HG02678 (cell line): ENCODE measurements at regions not wholly inside any gene's neighbourhood (a gene's known extent, or its start where the extent isn't known, plus 50 kb on each side); places are given as distances from the start of the nearest gene placed in this dataset.

Source experiments
- ATAC-seq: cut with Tn5 transposase; IDR thresholded peaks from one replicate; pipeline ENCODE4 v1.9.1; 2021; ENCODE audit warnings: mild to moderate bottlenecking, moderate library complexity; ENCODE audit not compliant: unreplicated experiment

DNA sequence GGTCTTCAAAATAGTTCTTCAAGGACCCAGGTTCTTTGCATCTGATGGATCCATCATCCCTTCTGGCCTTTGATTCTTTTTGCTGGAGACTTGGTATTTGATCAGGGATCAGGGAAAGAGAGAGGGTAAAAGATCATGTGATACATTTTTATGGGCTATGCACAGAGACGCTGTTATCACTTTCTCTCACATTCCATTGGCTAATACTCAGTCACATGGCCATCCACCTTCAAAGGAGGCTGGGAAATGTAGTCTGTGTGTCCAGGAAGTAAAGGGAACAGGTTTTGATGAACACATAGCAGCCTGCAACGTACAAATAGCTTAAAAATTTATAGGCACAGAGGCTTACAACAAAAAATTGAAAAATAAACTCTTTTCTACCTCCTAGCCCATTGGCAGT, 629.6 kb upstream of the FANCL start:
- no peak for ATAC-seq

DNA sequence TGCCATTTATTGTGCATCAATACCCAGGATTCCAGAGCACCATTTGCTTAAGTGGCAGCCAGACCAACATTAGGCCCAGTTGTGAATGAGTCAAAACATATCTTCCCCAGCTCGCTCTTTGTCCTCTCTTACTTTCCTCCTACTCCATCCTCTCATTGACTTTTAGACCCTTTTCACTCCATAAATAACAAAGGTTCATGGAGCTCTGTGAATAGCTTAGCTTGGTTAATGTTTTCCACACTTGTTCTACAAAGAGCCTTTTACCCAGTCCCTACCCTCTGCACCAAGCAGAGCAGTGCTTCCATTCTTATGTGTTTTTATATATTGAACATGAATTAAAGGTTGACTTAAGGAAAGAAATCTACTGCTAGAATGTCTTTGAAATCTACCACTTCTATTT, 625.8 kb upstream of the FANCL start:
- no peak for ATAC-seq

- ATAC-seq, result no peak
Measured at GRCh38 chr2:58866527-58866926, 625.4 kb upstream of the FANCL start.

GRCh38 chr2:58866040-58866439, 624.9 kb upstream of the FANCL start:
- ATAC-seq, result no peak

- ATAC-seq, result peak; percentile 49
Measured at GRCh38 chr2:58865436-58865835, 624.3 kb upstream of the FANCL start.

DNA sequence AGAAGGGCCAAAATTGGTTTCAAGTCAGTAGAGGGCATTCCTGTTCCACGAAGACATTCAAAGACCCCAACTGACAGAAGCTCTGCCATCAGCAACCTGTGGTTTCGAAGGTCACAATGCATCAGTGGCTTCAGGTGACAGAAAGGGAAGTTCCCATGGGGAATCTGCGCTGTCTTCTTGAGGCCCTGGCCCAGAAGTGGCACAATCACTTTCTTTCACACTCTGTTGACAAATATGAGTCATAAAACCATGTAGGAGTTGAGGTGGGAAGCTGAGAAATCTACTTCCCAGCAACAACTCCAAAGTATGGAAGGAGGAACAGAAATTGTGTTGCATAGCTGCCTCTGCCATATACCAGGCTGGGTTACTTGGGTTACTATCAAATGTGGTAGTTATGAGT, 621.1 kb upstream of the FANCL start:
- peak; percentile 48 for ATAC-seq

- no peak for ATAC-seq
Measured at GRCh38 chr2:58860586-58860985, 619.5 kb upstream of the FANCL start.

DNA sequence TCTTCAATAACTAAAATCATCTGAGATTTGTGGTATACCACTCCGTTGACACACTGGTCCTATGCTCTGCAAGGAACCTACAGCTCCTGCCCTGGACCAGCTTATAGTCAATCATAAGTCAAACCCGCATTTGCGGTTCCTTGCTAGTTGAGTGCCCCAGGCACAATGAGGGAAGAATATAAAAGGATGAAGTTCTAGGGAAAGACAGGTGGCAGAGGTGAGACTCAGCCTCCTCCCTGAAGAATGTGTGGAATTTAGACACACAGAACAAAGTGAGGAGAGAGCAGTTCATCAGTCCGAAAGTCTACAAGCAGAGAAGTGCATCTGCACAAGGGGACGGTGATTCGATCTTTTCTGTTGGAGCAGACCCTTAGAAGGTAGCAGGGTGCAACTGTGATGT, 615.0 kb upstream of the FANCL start:
- no peak for ATAC-seq

- no peak for ATAC-seq
Measured at GRCh38 chr2:58853420-58853819, 612.3 kb upstream of the FANCL start.

GRCh38 chr2:58852905-58853304, 611.8 kb upstream of the FANCL start:
- no peak for ATAC-seq

GRCh38 chr2:58852243-58852642, 611.1 kb upstream of the FANCL start:
- no peak for ATAC-seq

DNA sequence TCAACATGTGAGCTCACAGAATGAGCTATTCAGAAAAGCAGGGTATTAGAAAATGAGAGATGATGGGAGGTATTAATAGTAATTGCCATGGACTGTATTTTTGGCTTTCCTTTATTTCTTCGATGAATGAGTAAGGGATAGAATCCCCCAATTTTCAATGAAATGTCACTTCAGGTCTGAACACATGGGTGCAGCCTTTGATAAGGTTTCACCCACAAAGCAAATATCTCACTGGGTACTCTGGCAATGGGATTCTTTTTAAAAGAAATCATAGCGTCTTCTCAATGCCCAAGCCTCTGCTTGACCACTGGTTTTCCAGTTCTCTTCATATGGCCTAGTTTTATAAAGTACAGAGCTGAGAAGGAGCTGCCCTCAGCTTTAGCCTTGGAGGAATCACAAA, 610.5 kb upstream of the FANCL start:
- no peak for ATAC-seq

DNA sequence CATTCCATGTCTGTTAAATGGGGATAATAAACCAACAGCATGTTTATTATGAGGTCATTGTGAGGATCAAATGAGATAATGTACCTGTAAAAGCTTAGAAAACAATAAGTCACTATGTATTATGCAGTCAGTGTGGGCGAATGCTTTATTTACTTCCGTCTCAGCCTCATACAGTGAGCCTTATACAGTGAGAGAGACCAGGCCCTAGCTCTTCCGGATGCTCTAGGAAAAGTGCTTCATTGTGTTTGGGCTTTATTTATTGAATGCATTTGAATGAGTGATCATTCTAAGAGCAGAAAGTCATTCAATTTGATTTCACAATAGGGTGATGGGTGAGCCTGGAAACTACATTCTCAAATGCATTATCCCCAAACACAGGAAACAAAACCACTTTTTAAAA, 603.9 kb upstream of the FANCL start:
- ATAC-seq, result no peak

- ATAC-seq, result no peak
Measured at GRCh38 chr2:58842501-58843155, 601.5 kb upstream of the FANCL start.

DNA sequence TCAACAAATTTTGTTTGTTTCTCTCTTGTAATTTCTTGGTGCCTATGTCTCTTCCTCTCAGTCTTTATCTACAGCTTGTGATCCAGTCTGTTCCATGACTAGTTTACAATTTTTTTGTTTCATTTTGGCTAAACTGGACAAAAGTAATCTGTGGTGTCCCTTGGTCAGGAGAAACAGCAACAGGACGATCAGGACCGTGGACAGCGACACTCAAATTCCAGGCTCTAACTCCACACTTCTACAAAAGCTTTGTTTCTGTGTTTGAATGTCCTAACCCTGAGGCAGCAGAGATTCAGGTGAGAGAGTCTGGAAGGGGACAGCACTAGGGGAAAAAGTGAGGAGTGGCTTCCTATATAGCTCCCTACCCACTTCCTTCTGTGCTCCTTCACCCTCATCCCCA, 593.3 kb upstream of the FANCL start:
- no peak for ATAC-seq

- ATAC-seq, result no peak
Measured at GRCh38 chr2:58826795-58827194, 585.7 kb upstream of the FANCL start.

- no peak for ATAC-seq
Measured at GRCh38 chr2:58812771-58813344, 571.7 kb upstream of the FANCL start.

- ATAC-seq, result no peak
Measured at GRCh38 chr2:58805126-58805525, 564.0 kb upstream of the FANCL start.

DNA sequence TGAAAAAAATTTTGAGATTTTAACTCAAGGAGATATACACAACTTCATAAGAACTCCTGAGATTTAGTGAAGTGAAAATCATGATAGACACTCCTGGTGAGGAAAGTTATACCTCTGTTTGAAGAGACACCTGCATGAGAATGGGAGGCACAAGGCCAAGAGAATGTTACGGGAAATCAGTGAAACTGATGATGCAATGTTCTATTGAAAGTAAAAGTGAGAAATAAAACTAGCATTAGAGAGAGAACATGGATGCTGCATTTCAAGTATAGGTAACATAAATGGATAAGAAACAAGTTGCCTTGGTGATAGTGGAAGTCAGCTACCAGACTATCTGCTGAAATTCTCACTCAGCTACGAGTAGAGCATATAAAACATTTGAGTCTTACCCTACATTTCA, 562.1 kb upstream of the FANCL start:
- peak; percentile 53 for ATAC-seq

DNA sequence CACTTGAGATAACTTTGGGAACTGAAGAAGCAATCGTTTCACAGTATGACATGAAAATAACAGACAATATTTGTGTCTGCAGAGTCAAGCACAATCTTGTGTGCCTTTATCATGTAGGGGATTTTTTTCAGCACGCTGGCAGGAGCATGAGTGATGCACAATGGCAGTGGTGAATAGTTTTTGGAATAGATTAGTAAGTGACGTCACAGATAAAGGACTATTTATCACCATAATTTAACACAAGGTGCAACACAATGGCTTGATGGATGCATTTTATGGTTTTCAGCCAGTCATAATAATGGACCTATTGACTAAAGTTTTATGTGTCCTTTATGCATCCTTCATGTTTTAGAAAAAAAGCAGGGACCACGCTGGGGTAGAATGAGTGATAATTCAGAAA, 559.8 kb upstream of the FANCL start:
- ATAC-seq, result no peak

GRCh38 chr2:58798676-58799208, 557.6 kb upstream of the FANCL start:
- no peak for ATAC-seq

- ATAC-seq, result no peak
Measured at GRCh38 chr2:58796239-58796910, 555.2 kb upstream of the FANCL start.
